Spinal cord (tissue), 9 donors: ENCODE measurements at regions not wholly inside any gene's neighbourhood (a gene's known extent, or its start where the extent isn't known, plus 50 kb on each side); places are given as distances from the start of the nearest gene placed in this dataset.

ENCODE experiments used
- DNase-seq, 6 donors: peaks; one replicate each; pipeline versions ENCODE4 v3.0.0 to v3.0.0-alpha.2; 2013 to 2015; ENCODE audit warnings: low spot score in 6 of 6, low read depth in 4 of 6
- H3K27ac ChIP-seq: one replicate; pipeline ENCODE4 v1.5.1; 2013; ENCODE audit warnings: low read depth, low read length, control low read depth
- H3K27me3 ChIP-seq: one replicate; pipeline ENCODE4 v1.6.1; 2013; ENCODE audit warnings: low read length; ENCODE audit not compliant: control insufficient read depth, insufficient read depth
- H3K36me3 ChIP-seq: one replicate; pipeline ENCODE4 v1.6.1; 2013; ENCODE audit warnings: low read length; ENCODE audit not compliant: control insufficient read depth, insufficient read depth
- H3K4me1 ChIP-seq: one replicate; pipeline ENCODE4 v1.6.1; 2013; ENCODE audit warnings: low read length; ENCODE audit not compliant: control insufficient read depth, insufficient read depth
- H3K4me3 ChIP-seq: one replicate; pipeline ENCODE4 v1.5.1; 2013; ENCODE audit warnings: low read depth, low read length, control low read depth
- H3K9me3 ChIP-seq: one replicate; pipeline ENCODE4 v1.6.1; 2013; ENCODE audit warnings: low read length; ENCODE audit not compliant: control insufficient read depth, insufficient read depth
- WGBS: methylation state at CpG from one replicate; pipeline ENCODE4 v1.1.5; 2013; ENCODE audit warnings: missing lambda C conversion rate; ENCODE audit not compliant: insufficient coverage; 5-methylcytosine and 5-hydroxymethylcytosine counted together
- donor health status: healthy.

GRCh38 chr5:168014433-168015123, 276.9 kb upstream of the WWC1 start:
- no peak overlapping the region for H3K27ac ChIP-seq
- H3K27me3 ChIP-seq: no peaks in the 10 kb centered on the region
- no peak overlapping the region for H3K4me3 ChIP-seq
- H3K4me1 ChIP-seq: no peaks in the 10 kb centered on the region
- DNase-seq: peak in 2 of 6 donors; percentile 43 to 51
- no peaks in the 10 kb centered on the region for H3K9me3 ChIP-seq
- 77% methylated on average over 3 of the region's 5 CpGs for WGBS
- H3K36me3 ChIP-seq: no peaks in the 10 kb centered on the region

- 93% methylated on average over 5 of the region's 7 CpGs for WGBS
- no peak for DNase-seq
These were observed 275.9 kb upstream of the WWC1 start for GRCh38 chr5:168015506-168015905.

GRCh38 chr5:168017313-168017712, 274.1 kb upstream of the WWC1 start:
- no peak overlapping the region for H3K27ac ChIP-seq
- no peaks in the 10 kb centered on the region for H3K27me3 ChIP-seq
- no peak overlapping the region for H3K4me3 ChIP-seq
- DNase-seq: no peak
- H3K36me3 ChIP-seq: no peaks in the 10 kb centered on the region
- WGBS: 88% methylated on average over 2 of the region's 3 CpGs
- H3K4me1 ChIP-seq: peaks cover 5% of the 10 kb centered on the region
- no peaks in the 10 kb centered on the region for H3K9me3 ChIP-seq

More at GRCh38 chr5:168015506-168015905, 275.9 kb upstream of the WWC1 start:
- Histone ChIP-seq H3K4me1 (no peaks in the 10 kb centered on the region), H3K27me3 (no peaks in the 10 kb centered on the region), H3K27ac (no peak overlapping the region), H3K4me3 (no peak overlapping the region), H3K9me3 (no peaks in the 10 kb centered on the region), H3K36me3 (no peaks in the 10 kb centered on the region)

GRCh38 chr5:168019143-168019542, 272.3 kb upstream of the WWC1 start:
- DNase-seq: peak in 1 of 6 donors; percentile 60
- Histone ChIP-seq H3K36me3 (no peaks in the 10 kb centered on the region), H3K27me3 (no peaks in the 10 kb centered on the region), H3K27ac (no peak overlapping the region), H3K9me3 (no peaks in the 10 kb centered on the region), H3K4me1 (peaks cover 21% of the 10 kb centered on the region), H3K4me3 (no peak overlapping the region)
- 60% methylated on average over 3 of the region's 3 CpGs for WGBS

GRCh38 chr5:168020542-168021294, 270.7 kb upstream of the WWC1 start:
- WGBS: 40% methylated on average over 2 of the region's 11 CpGs
- H3K9me3 ChIP-seq: no peaks in the 10 kb centered on the region
- no peak overlapping the region for H3K27ac ChIP-seq
- H3K4me3 ChIP-seq: no peak overlapping the region
- H3K36me3 ChIP-seq: no peaks in the 10 kb centered on the region
- peak in 2 of 6 donors; percentile 72 for DNase-seq
- H3K27me3 ChIP-seq: no peaks in the 10 kb centered on the region
- H3K4me1 ChIP-seq: peaks cover 22% of the 10 kb centered on the region

GRCh38 chr5:168022446-168023169, 268.8 kb upstream of the WWC1 start:
- WGBS: 52% methylated on average over 11 of the region's 16 CpGs
- peaks cover 22% of the 10 kb centered on the region for H3K4me1 ChIP-seq
- no peak overlapping the region for H3K4me3 ChIP-seq
- no peaks in the 10 kb centered on the region for H3K36me3 ChIP-seq
- no peaks in the 10 kb centered on the region for H3K27me3 ChIP-seq
- H3K27ac ChIP-seq: peak overlapping the region; percentile 29
- DNase-seq: no peak
- H3K9me3 ChIP-seq: no peaks in the 10 kb centered on the region

GRCh38 chr5:168023191-168023590, 268.3 kb upstream of the WWC1 start:
- Histone ChIP-seq H3K36me3 (no peaks in the 10 kb centered on the region), H3K4me3 (no peak overlapping the region), H3K9me3 (no peaks in the 10 kb centered on the region), H3K4me1 (peaks cover 22% of the 10 kb centered on the region), H3K27ac (peak overlapping the region; percentile 29), H3K27me3 (no peaks in the 10 kb centered on the region)
- DNase-seq: peak in 5 of 6 donors; percentile 62 to 95 (median 68)
- 5% methylated on average over 11 of the region's 15 CpGs for WGBS

- peak in 1 of 6 donors; percentile 89 for DNase-seq
- Histone ChIP-seq H3K4me3 (no peak overlapping the region), H3K27ac (no peak overlapping the region), H3K4me1 (peaks cover 22% of the 10 kb centered on the region), H3K36me3 (no peaks in the 10 kb centered on the region), H3K27me3 (no peaks in the 10 kb centered on the region), H3K9me3 (no peaks in the 10 kb centered on the region)
- 91% methylated on average over 4 of the region's 7 CpGs for WGBS
These were observed 267.1 kb upstream of the WWC1 start for GRCh38 chr5:168024306-168024705.

GRCh38 chr5:168027007-168027406, 264.4 kb upstream of the WWC1 start:
- no peak for DNase-seq

More at GRCh38 chr5:168027007-168027406, 264.4 kb upstream of the WWC1 start:
- Histone ChIP-seq H3K4me1 (peaks cover 20% of the 10 kb centered on the region), H3K27ac (no peak overlapping the region), H3K27me3 (no peaks in the 10 kb centered on the region), H3K4me3 (no peak overlapping the region), H3K9me3 (no peaks in the 10 kb centered on the region), H3K36me3 (no peaks in the 10 kb centered on the region)
- 83% methylated on average over 6 of the region's 6 CpGs for WGBS
